Esophagus muscularis mucosa (tissue), 3 donors: ENCODE measurements at regions not wholly inside any gene's neighbourhood (a gene's known extent, or its start where the extent isn't known, plus 50 kb on each side); places are given as distances from the start of the nearest gene placed in this dataset.
"Not testable (repeated sequence)": the region's sequence is repeated elsewhere in the genome, so short reads cannot be mapped to it uniquely, and the experiment has no call there.

Experiments used
- CTCF ChIP-seq, 3 experiments: fragments of 200-600 bp in 2 of 3; fragments of 450-650 bp in 1 of 3; sonication (generic) in 2 of 3; IDR thresholded peaks; one replicate each; pipeline ENCODE4 v1.5.1; 2017 to 2019; ENCODE audit warnings: antibody characterized with exemption in 3 of 3, mild to moderate bottlenecking in 2 of 3, moderate library complexity in 1 of 3
- POLR2A ChIP-seq: fragments of 450-650 bp; IDR thresholded peaks from one replicate; pipeline ENCODE4 v1.6.1; 2017; ENCODE audit warnings: antibody characterized with exemption, moderate library complexity, mild to moderate bottlenecking, low read depth

GRCh38 chr16:29152544-29153031 lies 167.7 kb downstream of the LAT start:
- TF ChIP-seq POLR2A; CTCF (IDR thresholded peaks at IDR 0.05): not testable (repeated sequence)
